ENCODE measurements at regions not wholly inside any gene's neighbourhood (a gene's known extent, or its start where the extent isn't known, plus 50 kb on each side); places are given as distances from the start of the nearest gene placed in this dataset.

DNA sequence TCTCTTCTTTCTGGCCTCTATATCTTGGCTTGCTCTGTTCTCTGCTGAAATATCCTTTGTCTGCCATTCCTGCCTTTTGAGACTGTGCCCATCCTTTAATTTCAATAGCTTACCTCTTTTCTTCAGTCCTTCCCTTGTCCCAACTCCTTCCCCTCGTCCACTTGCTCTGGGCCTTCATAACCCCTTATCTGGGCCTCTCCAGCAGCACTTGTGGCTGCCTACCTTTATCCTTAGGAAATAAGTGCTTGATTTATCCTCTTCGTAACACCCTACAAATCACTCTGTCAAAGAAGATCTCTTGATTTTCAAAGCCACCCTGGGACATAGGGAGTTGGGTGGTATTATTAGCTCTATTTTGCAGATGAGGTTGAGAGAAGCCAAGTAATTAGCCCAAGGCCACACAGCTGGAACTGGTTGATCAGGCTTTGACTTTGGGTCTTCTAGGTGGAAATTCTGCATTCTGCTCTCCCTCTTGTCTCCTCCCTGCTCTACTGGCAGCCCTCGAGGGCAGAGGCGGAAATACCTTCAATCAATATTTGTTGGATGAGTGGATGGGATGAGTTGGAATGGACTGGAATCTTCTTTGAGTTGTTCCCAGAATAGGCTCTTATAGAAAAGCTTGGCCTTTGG is 84.0 kb upstream of the TLE3 start:
- H3K4me1 Mint-ChIP-seq, result peaks cover 17% of the 10 kb centered on the region

DNA sequence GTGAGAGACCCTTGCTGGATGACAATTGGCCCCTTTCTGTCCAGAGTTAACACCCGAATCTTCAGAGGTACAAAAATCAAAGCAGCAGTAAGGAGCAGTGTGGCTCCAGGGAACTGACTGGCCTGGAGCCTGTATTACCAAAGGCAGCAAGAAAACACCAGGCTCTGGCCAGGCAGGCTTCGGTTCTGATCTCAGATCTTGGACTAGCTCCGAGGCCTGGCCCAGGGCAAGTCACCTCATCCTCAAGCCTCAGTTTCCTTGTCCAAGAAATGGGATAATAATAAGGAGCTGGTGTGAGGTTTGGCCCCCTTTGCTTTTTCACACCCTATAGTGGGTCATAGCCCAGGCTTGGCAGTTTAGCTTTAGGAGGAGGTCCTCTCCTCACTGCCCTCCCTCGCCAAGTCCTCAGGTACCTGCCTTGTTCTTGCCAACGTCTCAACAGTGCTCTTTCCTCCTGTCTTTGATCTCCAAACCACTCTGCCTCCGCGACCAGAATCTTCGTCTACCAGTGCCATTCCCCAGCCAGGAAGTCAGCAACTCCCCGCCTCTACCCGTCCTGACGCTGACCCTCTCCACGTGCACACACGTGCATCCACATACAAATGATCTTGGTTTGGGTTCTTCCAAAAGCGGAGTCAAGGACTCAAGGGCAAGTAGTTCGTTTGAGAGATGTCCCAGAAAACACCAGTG is 82.6 kb upstream of the TLE3 start:
- TF ChIP-seq, protein P1, sequence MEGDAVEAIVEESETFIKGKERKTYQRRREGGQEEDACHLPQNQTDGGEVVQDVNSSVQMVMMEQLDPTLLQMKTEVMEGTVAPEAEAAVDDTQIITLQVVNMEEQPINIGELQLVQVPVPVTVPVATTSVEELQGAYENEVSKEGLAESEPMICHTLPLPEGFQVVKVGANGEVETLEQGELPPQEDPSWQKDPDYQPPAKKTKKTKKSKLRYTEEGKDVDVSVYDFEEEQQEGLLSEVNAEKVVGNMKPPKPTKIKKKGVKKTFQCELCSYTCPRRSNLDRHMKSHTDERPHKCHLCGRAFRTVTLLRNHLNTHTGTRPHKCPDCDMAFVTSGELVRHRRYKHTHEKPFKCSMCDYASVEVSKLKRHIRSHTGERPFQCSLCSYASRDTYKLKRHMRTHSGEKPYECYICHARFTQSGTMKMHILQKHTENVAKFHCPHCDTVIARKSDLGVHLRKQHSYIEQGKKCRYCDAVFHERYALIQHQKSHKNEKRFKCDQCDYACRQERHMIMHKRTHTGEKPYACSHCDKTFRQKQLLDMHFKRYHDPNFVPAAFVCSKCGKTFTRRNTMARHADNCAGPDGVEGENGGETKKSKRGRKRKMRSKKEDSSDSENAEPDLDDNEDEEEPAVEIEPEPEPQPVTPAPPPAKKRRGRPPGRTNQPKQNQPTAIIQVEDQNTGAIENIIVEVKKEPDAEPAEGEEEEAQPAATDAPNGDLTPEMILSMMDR (IDR thresholded peaks at IDR 0.05), result no peak
- TF ChIP-seq EZH2phosphoT487 (IDR thresholded peaks at IDR 0.05) (no peak), EZH2 (IDR thresholded peaks at IDR 0.05) (no peak)
- peaks cover 8% of the 10 kb centered on the region for H3K4me1 Mint-ChIP-seq
- Histone ChIP-seq H3K27ac (no peak overlapping the region), H3K4me3 (no peak overlapping the region), H2AFZ (replicated peaks) (no peak overlapping the region), H3K4me2 (no peak overlapping the region), H3K27me3 (no peaks in the 10 kb centered on the region), H4K20me1 (ENCODE audit: low read depth) (no peaks in the 10 kb centered on the region), H3K9me3 (ENCODE audit: low read depth) (no peaks in the 10 kb centered on the region), H3K4me1 (peaks cover 3% of the 10 kb centered on the region), H3K9ac (no peak overlapping the region), H3K36me3 (no peaks in the 10 kb centered on the region), H3F3A (ENCODE audit: low read depth) (peaks cover 2% of the 10 kb centered on the region), H3K79me2 (ENCODE audit: low read depth) (no peaks in the 10 kb centered on the region)
- peak overlapping the region; percentile 5 for H3K4me3 Mint-ChIP-seq
- no peak for DNase-seq (ENCODE audit: low spot score)
- no peak overlapping the region for H3K27ac Mint-ChIP-seq
- no peaks in the 10 kb centered on the region for H3K36me3 Mint-ChIP-seq
- H3K27me3 Mint-ChIP-seq (ENCODE audit: insufficient read depth, low read depth), result peaks cover 6% of the 10 kb centered on the region
- no peaks in the 10 kb centered on the region for H3K9me3 Mint-ChIP-seq

More for the DNA sequence above, 84.0 kb upstream of the TLE3 start:
- Histone ChIP-seq H3K4me1 (peaks cover 10% of the 10 kb centered on the region), H3K27ac (no peak overlapping the region), H3K27me3 (no peaks in the 10 kb centered on the region), H3F3A (ENCODE audit: low read depth) (peaks cover 2% of the 10 kb centered on the region), H4K20me1 (ENCODE audit: low read depth) (no peaks in the 10 kb centered on the region), H2AFZ (replicated peaks) (no peak overlapping the region), H3K36me3 (no peaks in the 10 kb centered on the region), H3K79me2 (ENCODE audit: low read depth) (no peaks in the 10 kb centered on the region), H3K9me3 (ENCODE audit: low read depth) (no peaks in the 10 kb centered on the region), H3K9ac (no peak overlapping the region), H3K4me3 (no peak overlapping the region), H3K4me2 (no peak overlapping the region)
- DNase-seq (ENCODE audit: low spot score), result no peak
- Mint-ChIP-seq H3K9me3 (no peaks in the 10 kb centered on the region), H3K4me3 (no peak overlapping the region), H3K27ac (no peak overlapping the region), H3K36me3 (no peaks in the 10 kb centered on the region), H3K27me3 (ENCODE audit: insufficient read depth, low read depth) (peaks cover 9% of the 10 kb centered on the region)
- TF ChIP-seq EZH2phosphoT487 (IDR thresholded peaks at IDR 0.05) (no peak), EZH2 (IDR thresholded peaks at IDR 0.05) (no peak)
- TF ChIP-seq, protein P1 (IDR thresholded peaks at IDR 0.05), result no peak

DNA sequence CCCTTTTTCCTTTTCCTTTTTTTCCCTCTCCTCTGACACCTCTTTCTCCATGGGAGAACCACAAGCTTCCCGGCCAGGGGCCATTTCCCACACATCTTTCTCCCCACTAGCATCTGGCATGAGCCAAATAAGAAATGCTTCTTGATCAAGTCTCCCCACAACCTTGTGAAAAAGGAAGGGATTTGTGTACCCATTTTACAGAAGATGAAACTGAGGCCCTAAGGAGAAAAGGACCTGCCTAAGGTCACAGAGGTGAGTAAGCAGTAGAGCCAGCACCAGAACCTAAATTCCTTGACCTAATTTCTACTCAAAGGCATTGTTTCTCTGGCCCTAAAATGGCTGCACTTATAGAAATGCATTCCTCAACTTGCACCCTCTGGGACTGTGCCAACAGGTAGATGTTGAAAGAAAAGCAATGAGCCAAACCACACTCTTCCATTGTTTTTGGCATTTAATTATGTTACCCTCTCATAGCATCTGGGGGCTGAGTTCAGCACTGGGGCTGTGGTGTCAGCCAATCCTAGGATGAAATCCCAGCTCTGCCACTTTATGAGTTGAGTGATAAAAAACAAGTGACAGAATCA is 81.7 kb upstream of the TLE3 start:
- TF ChIP-seq, protein P1 (IDR thresholded peaks at IDR 0.05), result no peak
- TF ChIP-seq EZH2 (IDR thresholded peaks at IDR 0.05), result no peak
- Histone ChIP-seq H3K4me1 (no peaks in the 10 kb centered on the region), H3K36me3 (no peaks in the 10 kb centered on the region), H3K4me2 (no peak overlapping the region), H3K27ac (no peak overlapping the region), H2AFZ (replicated peaks) (no peak overlapping the region), H3K4me3 (no peak overlapping the region), H3K27me3 (no peaks in the 10 kb centered on the region), H3K9ac (no peak overlapping the region), H4K20me1 (ENCODE audit: low read depth) (no peaks in the 10 kb centered on the region), H3F3A (ENCODE audit: low read depth) (peaks cover 2% of the 10 kb centered on the region), H3K9me3 (ENCODE audit: low read depth) (no peaks in the 10 kb centered on the region), H3K79me2 (ENCODE audit: low read depth) (no peaks in the 10 kb centered on the region)
- DNase-seq (ENCODE audit: low spot score), result no peak
- no peak overlapping the region for H3K27ac Mint-ChIP-seq
- peaks cover 6% of the 10 kb centered on the region for H3K27me3 Mint-ChIP-seq (ENCODE audit: insufficient read depth, low read depth)
- H3K9me3 Mint-ChIP-seq, result no peaks in the 10 kb centered on the region
- no peak overlapping the region for H3K4me3 Mint-ChIP-seq
- H3K4me1 Mint-ChIP-seq, result peaks cover 8% of the 10 kb centered on the region
- no peaks in the 10 kb centered on the region for H3K36me3 Mint-ChIP-seq
